ENCODE measurements at regions not wholly inside any gene's neighbourhood (a gene's known extent, or its start where the extent isn't known, plus 50 kb on each side); places are given as distances from the start of the nearest gene placed in this dataset.

- H3K27ac ChIP-seq: no peak overlapping the region
- no peaks in the 10 kb centered on the region for H3K27me3 ChIP-seq
- H3K4me3 ChIP-seq: no peak overlapping the region
- DNase-seq: no peak
- H3K4me1 ChIP-seq: no peaks in the 10 kb centered on the region
- no peaks in the 10 kb centered on the region for H3K36me3 ChIP-seq
- no peaks in the 10 kb centered on the region for H3K9me3 ChIP-seq
- TF ChIP-seq CTCF (IDR thresholded peaks at IDR 0.05): no peak
- TF ChIP-seq POLR2A (IDR thresholded peaks at IDR 0.05): no peak
These were observed 331.6 kb downstream of the KCNS3 start for GRCh38 chr2:18209934-18210639.

- no peaks in the 10 kb centered on the region for H3K4me1 ChIP-seq
- no peaks in the 10 kb centered on the region for H3K27me3 ChIP-seq
- TF ChIP-seq CTCF (IDR thresholded peaks at IDR 0.05) (no peak), POLR2A (IDR thresholded peaks at IDR 0.05) (no peak)
- no peak for DNase-seq
- H3K9me3 ChIP-seq: no peaks in the 10 kb centered on the region
- no peak overlapping the region for H3K27ac ChIP-seq
- H3K36me3 ChIP-seq: no peaks in the 10 kb centered on the region
- no peak overlapping the region for H3K4me3 ChIP-seq
These were observed 330.5 kb downstream of the KCNS3 start for GRCh38 chr2:18208956-18209355.

GRCh38 chr2:18200771-18201170 is 322.3 kb downstream of the KCNS3 start:
- TF ChIP-seq POLR2A (IDR thresholded peaks at IDR 0.05) (no peak), CTCF (IDR thresholded peaks at IDR 0.05) (no peak)
- H3K36me3 ChIP-seq: no peaks in the 10 kb centered on the region
- no peak overlapping the region for H3K4me3 ChIP-seq
- DNase-seq: no peak
- H3K27me3 ChIP-seq: no peaks in the 10 kb centered on the region
- no peak overlapping the region for H3K27ac ChIP-seq
- H3K9me3 ChIP-seq: no peaks in the 10 kb centered on the region
- no peaks in the 10 kb centered on the region for H3K4me1 ChIP-seq

GRCh38 chr2:18198677-18199076 is 320.2 kb downstream of the KCNS3 start:
- TF ChIP-seq POLR2A (IDR thresholded peaks at IDR 0.05) (no peak), CTCF (IDR thresholded peaks at IDR 0.05) (no peak)
- Histone ChIP-seq H3K27me3 (no peaks in the 10 kb centered on the region), H3K4me1 (no peaks in the 10 kb centered on the region), H3K27ac (no peak overlapping the region), H3K9me3 (no peaks in the 10 kb centered on the region), H3K4me3 (no peak overlapping the region), H3K36me3 (no peaks in the 10 kb centered on the region)
- DNase-seq: no peak

- Histone ChIP-seq H3K4me3 (no peak overlapping the region), H3K9me3 (no peaks in the 10 kb centered on the region), H3K27ac (no peak overlapping the region), H3K36me3 (no peaks in the 10 kb centered on the region), H3K27me3 (no peaks in the 10 kb centered on the region), H3K4me1 (no peaks in the 10 kb centered on the region)
- no peak for DNase-seq
- no peak for TF ChIP-seq POLR2A (IDR thresholded peaks at IDR 0.05)
These were observed 315.7 kb downstream of the KCNS3 start for GRCh38 chr2:18194161-18194560.

- H3K9me3 ChIP-seq: no peaks in the 10 kb centered on the region
- no peak for DNase-seq
- no peaks in the 10 kb centered on the region for H3K27me3 ChIP-seq
- TF ChIP-seq CTCF (IDR thresholded peaks at IDR 0.05) (no peak), POLR2A (IDR thresholded peaks at IDR 0.05) (no peak)
- no peak overlapping the region for H3K4me3 ChIP-seq
- H3K36me3 ChIP-seq: no peaks in the 10 kb centered on the region
- no peaks in the 10 kb centered on the region for H3K4me1 ChIP-seq
- no peak overlapping the region for H3K27ac ChIP-seq
These were observed 308.5 kb downstream of the KCNS3 start for GRCh38 chr2:18186816-18187613.
